AG10803 (cell line): ENCODE measurements at regions not wholly inside any gene's neighbourhood (a gene's known extent, or its start where the extent isn't known, plus 50 kb on each side); places are given as distances from the start of the nearest gene placed in this dataset.
"Not testable (repeated sequence)": the region's sequence is repeated elsewhere in the genome, so short reads cannot be mapped to it uniquely, and the experiment has no call there.

Experiments used
- DNase-seq: peaks from one replicate; pipeline ENCODE4 v3.0.0; 2010; ENCODE audit warnings: low read depth
- H3K4me3 ChIP-seq: 2 replicates; pipeline ENCODE4 v1.5.1; 2011; ENCODE audit warnings: mild to moderate bottlenecking, low read length, control low read depth
- TF ChIP-seq, protein P1 (sequence below): conservative IDR thresholded peaks from 2 replicates; pipeline ENCODE4 v1.5.1; 2011; ENCODE audit warnings: mild to moderate bottlenecking, low read length, control low read depth, inconsistent platforms

DNA sequence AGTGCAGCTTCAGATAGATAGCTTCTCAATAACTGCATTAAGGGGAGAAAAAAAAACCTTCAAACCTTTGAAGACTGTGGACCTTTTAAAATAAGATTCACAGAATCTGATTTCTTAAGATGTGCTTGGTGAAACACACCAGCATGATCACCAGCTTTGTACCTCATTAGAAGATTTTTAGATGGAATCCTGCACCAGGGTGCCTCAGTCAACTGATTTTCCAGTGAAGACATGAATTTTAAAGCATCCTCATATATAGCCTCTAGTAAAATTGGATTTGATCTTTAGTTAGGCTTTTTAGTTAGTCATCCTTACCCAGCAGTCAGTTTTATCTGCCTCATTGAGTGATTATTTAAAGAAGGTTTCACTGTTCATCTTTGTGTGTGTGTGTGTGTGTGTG is 208.6 kb upstream of the DEPDC1 start:
- no peak for DNase-seq
- TF ChIP-seq, protein P1, sequence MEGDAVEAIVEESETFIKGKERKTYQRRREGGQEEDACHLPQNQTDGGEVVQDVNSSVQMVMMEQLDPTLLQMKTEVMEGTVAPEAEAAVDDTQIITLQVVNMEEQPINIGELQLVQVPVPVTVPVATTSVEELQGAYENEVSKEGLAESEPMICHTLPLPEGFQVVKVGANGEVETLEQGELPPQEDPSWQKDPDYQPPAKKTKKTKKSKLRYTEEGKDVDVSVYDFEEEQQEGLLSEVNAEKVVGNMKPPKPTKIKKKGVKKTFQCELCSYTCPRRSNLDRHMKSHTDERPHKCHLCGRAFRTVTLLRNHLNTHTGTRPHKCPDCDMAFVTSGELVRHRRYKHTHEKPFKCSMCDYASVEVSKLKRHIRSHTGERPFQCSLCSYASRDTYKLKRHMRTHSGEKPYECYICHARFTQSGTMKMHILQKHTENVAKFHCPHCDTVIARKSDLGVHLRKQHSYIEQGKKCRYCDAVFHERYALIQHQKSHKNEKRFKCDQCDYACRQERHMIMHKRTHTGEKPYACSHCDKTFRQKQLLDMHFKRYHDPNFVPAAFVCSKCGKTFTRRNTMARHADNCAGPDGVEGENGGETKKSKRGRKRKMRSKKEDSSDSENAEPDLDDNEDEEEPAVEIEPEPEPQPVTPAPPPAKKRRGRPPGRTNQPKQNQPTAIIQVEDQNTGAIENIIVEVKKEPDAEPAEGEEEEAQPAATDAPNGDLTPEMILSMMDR, result no peak
- H3K4me3 ChIP-seq, result no peak overlapping the region

DNA sequence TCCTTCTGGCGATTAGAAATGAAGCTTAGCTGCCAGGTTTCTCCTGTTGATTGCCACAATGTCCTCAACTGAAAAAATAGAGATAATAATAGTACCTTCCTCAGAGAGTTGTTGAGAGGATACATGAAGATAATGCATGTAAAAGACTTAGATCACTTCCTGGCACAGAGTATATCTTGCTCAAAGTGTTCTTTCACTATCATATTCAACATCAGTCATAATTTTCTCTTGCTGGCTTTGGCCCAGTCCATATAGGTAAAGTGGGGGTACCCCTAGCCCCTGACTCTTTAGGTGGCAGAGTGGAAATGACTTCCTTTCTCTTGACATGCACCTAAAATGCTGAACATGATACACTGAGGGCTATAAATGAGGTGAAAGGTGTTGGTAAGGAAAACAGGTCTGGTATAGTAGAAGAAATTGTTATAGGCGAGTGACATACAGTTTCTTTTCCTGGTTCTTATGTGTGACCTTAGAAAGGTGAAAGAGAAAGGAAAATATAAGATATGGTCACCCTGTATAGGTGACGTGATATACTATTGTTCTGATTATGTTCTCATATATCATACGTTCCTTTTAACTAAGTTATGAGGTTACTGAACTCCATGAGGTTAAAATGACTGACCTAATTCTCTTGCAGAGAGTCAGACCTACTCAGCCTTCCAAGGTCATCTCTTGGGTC is 209.9 kb upstream of the DEPDC1 start:
- no peak overlapping the region for H3K4me3 ChIP-seq
- TF ChIP-seq, protein P1, result no peak
- no peak for DNase-seq

DNA sequence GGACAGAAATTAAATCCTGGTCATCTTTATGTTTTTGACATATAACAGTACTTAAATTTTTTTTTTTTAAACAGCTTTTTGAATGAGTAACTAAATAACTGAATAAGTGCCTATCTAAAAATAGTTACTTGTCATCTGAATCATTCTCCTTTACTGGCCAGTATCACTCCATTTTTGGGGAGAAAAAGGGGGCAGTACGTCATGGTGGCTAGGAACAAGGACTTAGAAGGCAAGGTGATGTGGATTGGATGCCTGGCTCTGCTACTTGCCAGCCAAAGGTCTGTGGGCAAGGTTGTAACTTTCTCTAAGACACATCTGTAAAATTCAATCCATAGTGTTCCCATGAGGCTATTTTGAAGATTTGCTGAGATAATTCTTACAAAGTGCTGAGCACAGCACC is 220.4 kb upstream of the DEPDC1 start:
- TF ChIP-seq, protein P1, result no peak
- no peak overlapping the region for H3K4me3 ChIP-seq
- DNase-seq, result no peak

DNA sequence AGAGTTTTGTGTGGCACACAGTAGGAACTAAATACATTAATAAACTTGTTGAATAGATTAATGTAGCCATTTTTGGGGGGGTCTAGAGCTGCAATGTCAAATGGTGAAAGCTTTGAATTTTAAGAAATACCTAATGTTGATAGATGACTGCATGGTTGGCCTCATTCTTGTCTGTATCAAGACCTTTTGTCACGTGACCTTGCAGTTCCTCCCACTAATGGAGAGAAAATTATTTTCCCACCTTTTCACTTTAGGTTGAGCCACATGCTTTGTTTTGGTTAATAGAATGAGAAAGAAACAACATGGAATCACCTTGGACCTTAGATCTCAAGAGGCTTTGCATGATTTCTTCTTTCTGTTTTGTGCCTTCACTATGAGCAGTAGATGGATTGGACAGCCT is 223.6 kb upstream of the DEPDC1 start:
- TF ChIP-seq, protein P1, result no peak
- no peak for DNase-seq
- no peak overlapping the region for H3K4me3 ChIP-seq

DNA sequence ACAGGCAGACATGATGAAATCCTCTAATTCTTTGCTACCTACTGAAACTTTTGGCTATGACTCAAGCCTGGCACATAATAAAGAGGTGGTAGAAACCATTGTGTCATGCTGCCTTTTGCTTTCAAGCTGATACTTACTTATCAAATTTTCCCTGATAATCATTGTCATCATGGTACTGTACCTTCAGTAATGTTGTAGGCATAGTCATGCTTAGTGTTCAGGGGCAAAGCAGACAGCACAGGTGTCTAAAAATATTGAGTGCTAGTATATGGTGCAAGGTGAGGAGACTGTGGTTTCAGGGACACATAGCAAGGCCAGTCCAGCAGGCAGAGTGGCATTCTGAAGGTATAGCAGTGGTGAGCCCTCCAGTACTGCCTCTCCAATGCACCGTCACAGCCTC is 226.9 kb upstream of the DEPDC1 start:
- no peak overlapping the region for H3K4me3 ChIP-seq
- no peak for DNase-seq
- TF ChIP-seq, protein P1, result no peak

DNA sequence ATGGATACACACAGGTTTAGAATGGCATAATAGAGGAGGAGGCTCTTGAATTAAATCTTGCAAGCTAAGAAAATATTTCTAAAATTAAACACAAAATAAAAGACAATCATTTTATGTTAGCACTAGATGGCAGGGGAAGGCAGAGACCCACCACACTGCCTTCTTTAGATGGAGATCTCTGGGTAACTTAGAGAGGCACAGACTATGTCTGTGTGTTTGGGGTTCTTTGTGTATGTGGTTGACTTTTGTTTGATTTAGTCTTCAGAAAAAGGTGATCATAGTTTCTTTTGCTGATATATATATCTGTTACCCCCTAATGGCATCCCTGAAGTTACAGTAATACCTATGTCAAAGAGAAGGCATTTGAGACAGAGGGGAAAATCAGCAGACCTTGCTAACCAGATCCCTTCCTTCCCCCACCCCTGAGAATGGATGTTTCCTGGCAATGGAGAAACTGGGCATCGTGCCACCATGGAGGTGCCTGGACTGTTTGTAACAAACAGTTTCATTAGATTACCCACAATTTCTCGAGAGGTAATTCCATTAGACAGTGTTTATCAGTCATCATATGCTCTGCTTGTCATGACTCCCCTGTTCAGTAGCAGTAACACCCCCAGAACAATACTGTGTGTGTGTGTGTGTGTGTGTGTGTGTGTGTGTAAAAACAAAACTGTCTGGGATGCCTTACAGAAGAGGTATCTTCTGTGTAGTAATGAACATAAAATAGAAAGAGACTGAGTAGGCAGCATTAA is 228.3 kb upstream of the DEPDC1 start:
- DNase-seq, result no peak
- H3K4me3 ChIP-seq, result no peak overlapping the region

DNA sequence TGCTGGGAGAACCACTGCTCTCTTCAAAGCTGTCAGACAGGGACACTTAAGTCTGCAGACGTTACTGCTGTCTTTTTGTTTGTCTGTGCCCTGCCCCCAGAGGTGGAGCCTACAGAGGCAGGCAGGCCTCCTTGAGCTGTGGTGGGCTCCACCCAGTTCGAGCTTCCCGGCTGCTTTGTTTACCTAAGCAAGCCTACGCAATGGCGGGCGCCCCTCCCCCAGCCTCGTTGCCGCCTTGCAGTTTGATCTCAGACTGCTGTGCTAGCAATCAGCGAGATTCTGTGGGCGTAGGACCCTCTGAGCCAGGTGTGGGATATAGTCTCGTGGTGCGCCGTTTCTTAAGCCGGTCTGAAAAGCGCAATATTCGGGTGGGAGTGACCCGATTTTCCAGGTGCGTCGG is 242.6 kb upstream of the DEPDC1 start:
- DNase-seq, H3K4me3 ChIP-seq: not testable (repeated sequence)

More for the DNA sequence above, 228.3 kb upstream of the DEPDC1 start:
- TF ChIP-seq, protein P1, result no peak
